Panc1 (cell line): ENCODE measurements at regions not wholly inside any gene's neighbourhood (a gene's known extent, or its start where the extent isn't known, plus 50 kb on each side); places are given as distances from the start of the nearest gene placed in this dataset.

Source experiments
- ATAC-seq: fragments of 200-7000 bp; cut with Tn5 transposase; 2 replicates; pipeline ENCODE4 v1.9.1; 2020; ENCODE audit warnings: mild to moderate bottlenecking, moderate library complexity
- BruUV-seq: library from RNA; stranded (reverse); fragments of 400-500 nt; replicated peaks from 2 replicates; lab custom pipeline; 2021; lab: Mats Ljungman, UMichigan
- CTCF ChIA-PET: fragments of 300-600 bp; sonication (Branson Sonifier 250); formaldehyde crosslinking; loops from one replicate; lab custom pipeline; 2022; ENCODE audit warnings: antibody characterized with exemption; lab: Charles Lee
- POLR2A ChIA-PET: fragments of 300-600 bp; sonication (Branson Sonifier 250); formaldehyde crosslinking; loops from one replicate; lab custom pipeline; 2022; ENCODE audit warnings: antibody characterized with exemption; lab: Charles Lee
- DNase-seq: peaks from one replicate; pipeline ENCODE4 v3.0.0-alpha.2; 2010; ENCODE audit warnings: low read depth, low spot score
- H3K27ac ChIP-seq: 2 replicates; pipeline ENCODE4 v1.5.1; 2011; ENCODE audit warnings: mild to moderate bottlenecking, low read length, inconsistent platforms
- H3K27me3 ChIP-seq: fragments of 200-500 bp; sonication (Bioruptor generic); 2 replicates; pipeline ENCODE4 v1.6.0; 2014; ENCODE audit warnings: low read length, inconsistent platforms; ENCODE audit not compliant: control insufficient read depth, insufficient read depth
- H3K36me3 ChIP-seq: fragments of 200-500 bp; sonication (Bioruptor generic); 2 replicates; pipeline ENCODE4 v1.5.1; 2014; ENCODE audit warnings: inconsistent platforms, mild to moderate bottlenecking, low read length, moderate library complexity; ENCODE audit not compliant: control insufficient read depth, insufficient read depth
- H3K4me1 ChIP-seq: 2 replicates; pipeline ENCODE4 v1.5.1; 2011; ENCODE audit warnings: inconsistent platforms, mild to moderate bottlenecking, low read length, moderate library complexity; ENCODE audit not compliant: control insufficient read depth, insufficient read depth
- H3K4me3 ChIP-seq, 2 experiments: 2 replicates each; pipeline ENCODE4 v1.5.1; 2011 to 2012; ENCODE audit warnings: low read depth in 2 of 2, low read length in 2 of 2, mild to moderate bottlenecking in 2 of 2, inconsistent platforms in 1 of 2, moderate library complexity in 1 of 2
- H3K9me3 ChIP-seq: fragments of 200-500 bp; sonication (Bioruptor generic); 2 replicates; pipeline ENCODE4 v1.5.1; 2014; ENCODE audit warnings: low read depth, mild to moderate bottlenecking, inconsistent platforms, low read length, moderate library complexity; ENCODE audit not compliant: control insufficient read depth, insufficient read depth
- CTCF ChIP-seq: fragments of 450-650 bp; IDR thresholded peaks from 2 replicates; pipeline ENCODE4 v1.5.1; 2017; ENCODE audit warnings: mild to moderate bottlenecking
- POLR2AphosphoS5 ChIP-seq: IDR thresholded peaks from 2 replicates; pipeline ENCODE4 v1.6.1; 2012; ENCODE audit warnings: mild to moderate bottlenecking, low read depth, low read length, moderate library complexity
- REST ChIP-seq, 2 experiments: IDR thresholded peaks; 2 replicates each; pipeline ENCODE4 v1.6.1; 2011 to 2012; ENCODE audit warnings: low read depth in 2 of 2, control low read depth in 1 of 2, low read length in 1 of 2, mild to moderate bottlenecking in 1 of 2, moderate library complexity in 1 of 2; ENCODE audit not compliant: insufficient read depth in 1 of 2
- SIN3A ChIP-seq: IDR thresholded peaks from 2 replicates; pipeline ENCODE4 v1.6.1; 2012; ENCODE audit warnings: low read depth, mild to moderate bottlenecking, low read length, moderate library complexity, borderline replicate concordance; ENCODE audit not compliant: insufficient read depth
- TCF7L2 ChIP-seq: IDR thresholded peaks from 2 replicates; pipeline ENCODE4 v1.6.1; 2011; ENCODE audit warnings: mild to moderate bottlenecking, low read depth, low read length, inconsistent platforms
- in situ Hi-C: cut with HindIII; loops from 2 replicates; pipeline ENCODE4 v1.10.0; 2016; ENCODE audit warnings: low sequenced_read_pairs, low pct_unique_long_range_greater_than_20kb
- intact Hi-C: fragments of 100-400 bp; cut with micrococcal nuclease; formaldehyde crosslinking; loops from one replicate; pipeline ENCODE4 v1.10.0; 2022; ENCODE audit not compliant: unreplicated experiment

GRCh38 chr2:8573234-8573941, 108.5 kb upstream of the ID2 start:
- TF ChIP-seq POLR2AphosphoS5 (no peak), CTCF (no peak), SIN3A (no peak), REST (IDR thresholded peaks at IDR 0.05; ENCODE audit: insufficient read depth in 1 of 2, low read depth in 2 of 2, low read length in 1 of 2) (no peak), TCF7L2 (no peak)
- POLR2A ChIA-PET, result no interaction called here
- Histone ChIP-seq H3K27ac (no peak overlapping the region), H3K4me3 (no peak overlapping the region), H3K36me3 (no peaks in the 10 kb centered on the region), H3K27me3 (no peaks in the 10 kb centered on the region), H3K4me1 (no peaks in the 10 kb centered on the region), H3K9me3 (no peaks in the 10 kb centered on the region)
- intact Hi-C loops, result no loop called here
- in situ Hi-C loops, result no loop called here
- DNase-seq (no peak), ATAC-seq (no peak)
- no TSS peak for BruUV-seq
- CTCF ChIA-PET, result no interaction called here

- H3K36me3 ChIP-seq, result no peaks in the 10 kb centered on the region
- H3K4me1 ChIP-seq, result no peaks in the 10 kb centered on the region
- TF ChIP-seq REST (IDR thresholded peaks at IDR 0.05; ENCODE audit: insufficient read depth in 1 of 2, low read depth in 2 of 2, low read length in 1 of 2), result no peak
- no peak for TF ChIP-seq SIN3A
- no peak for TF ChIP-seq CTCF
- no peak for TF ChIP-seq TCF7L2
- TF ChIP-seq POLR2AphosphoS5, result no peak
- intact Hi-C loops, result no loop called here
- no TSS peak for BruUV-seq
- H3K4me3 ChIP-seq, result no peak overlapping the region
- in situ Hi-C loops, result no loop called here
- POLR2A ChIA-PET, result no interaction called here
- H3K27ac ChIP-seq, result no peak overlapping the region
- no peak for DNase-seq
- no peak for ATAC-seq
- H3K27me3 ChIP-seq, result no peaks in the 10 kb centered on the region
- CTCF ChIA-PET, result no interaction called here
- no peaks in the 10 kb centered on the region for H3K9me3 ChIP-seq
Observed at GRCh38 chr2:8573942-8574195, 108.0 kb upstream of the ID2 start.
